SJSA1 (cell line): ENCODE measurements at regions not wholly inside any gene's neighbourhood (a gene's known extent, or its start where the extent isn't known, plus 50 kb on each side); places are given as distances from the start of the nearest gene placed in this dataset.

ENCODE experiments used
- DNase-seq, 2 experiments: peaks; one replicate each; pipeline ENCODE4 v3.0.0-alpha.2; 2015 to 2020; ENCODE audit warnings: low spot score in 2 of 2, low read depth in 1 of 2
- H3K27ac ChIP-seq: fragments of 250-450 bp; sonication (Bioruptor Pico); 2 replicates; pipeline ENCODE4 v1.5.1; 2020; ENCODE audit warnings: mild to moderate bottlenecking, moderate library complexity
- H3K27me3 ChIP-seq: fragments of 250-450 bp; sonication (Bioruptor Pico); replicated peaks from 2 replicates; pipeline ENCODE4 v1.5.1; 2020; ENCODE audit warnings: mild to moderate bottlenecking, moderate library complexity
- H3K36me3 ChIP-seq: fragments of 250-450 bp; sonication (Bioruptor Pico); 2 replicates; pipeline ENCODE4 v1.5.1; 2020; ENCODE audit warnings: mild to moderate bottlenecking
- H3K4me1 ChIP-seq: fragments of 250-450 bp; sonication (Bioruptor Pico); replicated peaks from 2 replicates; pipeline ENCODE4 v1.6.1; 2021; ENCODE audit warnings: mild to moderate bottlenecking
- H3K4me3 ChIP-seq: fragments of 250-450 bp; sonication (Bioruptor Pico); 2 replicates; pipeline ENCODE4 v1.5.1; 2020; ENCODE audit warnings: mild to moderate bottlenecking
- H3K9me3 ChIP-seq: fragments of 250-450 bp; sonication (Bioruptor Pico); replicated peaks from 2 replicates; pipeline ENCODE4 v1.5.1; 2020; ENCODE audit warnings: mild to moderate bottlenecking

- H3K4me1 ChIP-seq = peaks cover 11% of the 10 kb centered on the region
- peak overlapping the region; percentile 59 for H3K27ac ChIP-seq
- no peaks in the 10 kb centered on the region for H3K36me3 ChIP-seq
- DNase-seq = peak; percentile 51 to 70
- H3K9me3 ChIP-seq = no peaks in the 10 kb centered on the region
- H3K27me3 ChIP-seq = no peaks in the 10 kb centered on the region
- H3K4me3 ChIP-seq = peak overlapping the region; percentile 26
These were observed 303.8 kb upstream of the TENM3 start for GRCh38 chr4:181939199-181939945.

- Histone ChIP-seq H3K4me1 (peaks cover 20% of the 10 kb centered on the region), H3K27me3 (no peaks in the 10 kb centered on the region), H3K4me3 (no peak overlapping the region), H3K9me3 (no peaks in the 10 kb centered on the region), H3K36me3 (no peaks in the 10 kb centered on the region), H3K27ac (no peak overlapping the region)
- DNase-seq = no peak
These were observed 298.7 kb upstream of the TENM3 start for GRCh38 chr4:181944527-181944926.

DNA sequence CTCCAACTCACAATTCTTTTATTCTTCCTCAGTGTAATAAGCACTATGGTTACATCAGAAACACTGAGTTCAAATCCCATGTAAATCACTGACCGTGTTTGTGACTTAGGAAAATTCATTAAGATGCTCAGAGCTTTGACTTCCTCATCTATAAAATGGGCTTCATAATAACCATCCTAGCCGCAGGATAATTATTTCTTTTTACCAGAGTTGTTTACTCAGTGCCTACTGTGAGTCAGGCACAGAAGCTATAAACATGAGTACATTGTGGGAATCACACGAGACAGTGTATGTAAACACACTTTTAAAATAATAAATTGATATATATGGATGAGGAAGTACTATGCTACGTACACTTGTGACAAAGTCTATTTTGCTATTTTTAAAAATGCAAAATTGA is 296.3 kb upstream of the TENM3 start:
- no peaks in the 10 kb centered on the region for H3K27me3 ChIP-seq
- H3K4me3 ChIP-seq = no peak overlapping the region
- no peaks in the 10 kb centered on the region for H3K36me3 ChIP-seq
- no peaks in the 10 kb centered on the region for H3K9me3 ChIP-seq
- peaks cover 22% of the 10 kb centered on the region for H3K4me1 ChIP-seq
- DNase-seq = peak in 1 of 2 experiments; percentile 60
- no peak overlapping the region for H3K27ac ChIP-seq

GRCh38 chr4:181948839-181949382 is 294.3 kb upstream of the TENM3 start:
- DNase-seq = no peak
- no peaks in the 10 kb centered on the region for H3K27me3 ChIP-seq
- no peak overlapping the region for H3K27ac ChIP-seq
- H3K4me1 ChIP-seq = peaks cover 36% of the 10 kb centered on the region
- no peaks in the 10 kb centered on the region for H3K36me3 ChIP-seq
- no peak overlapping the region for H3K4me3 ChIP-seq
- no peaks in the 10 kb centered on the region for H3K9me3 ChIP-seq

DNA sequence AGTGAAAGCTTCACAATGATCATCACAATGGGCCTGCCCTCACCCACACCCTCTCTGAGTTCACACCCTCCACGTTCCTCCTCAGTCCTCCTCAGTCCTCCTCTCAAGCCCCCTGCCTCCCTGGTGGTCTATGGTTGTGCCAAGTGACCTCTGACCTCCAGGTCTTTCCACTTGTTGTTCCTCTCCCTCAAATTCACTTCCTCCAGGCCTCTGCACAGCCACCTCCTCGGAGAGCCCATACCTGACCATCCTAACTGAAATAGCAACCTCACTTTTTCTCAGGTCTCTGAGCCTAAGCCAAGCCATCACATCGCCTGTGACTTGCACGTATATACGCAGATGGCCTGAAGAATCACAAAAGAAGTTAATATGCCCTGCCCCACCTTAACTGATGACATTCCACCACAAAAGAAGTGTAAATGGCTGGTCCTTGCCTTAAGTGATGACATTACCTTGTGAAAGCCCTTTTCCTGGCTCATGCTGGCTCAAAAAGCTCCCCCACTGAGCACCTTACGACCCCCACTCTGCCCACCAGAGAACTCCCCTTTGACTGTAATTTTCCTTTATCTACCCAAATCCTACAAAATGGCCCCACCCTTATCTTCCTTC is 293.4 kb upstream of the TENM3 start:
- H3K27me3 ChIP-seq = no peaks in the 10 kb centered on the region
- no peak overlapping the region for H3K4me3 ChIP-seq
- DNase-seq = no peak
- H3K36me3 ChIP-seq = no peaks in the 10 kb centered on the region
- H3K27ac ChIP-seq = no peak overlapping the region
- H3K9me3 ChIP-seq = no peaks in the 10 kb centered on the region
- peaks cover 36% of the 10 kb centered on the region for H3K4me1 ChIP-seq

- Histone ChIP-seq H3K9me3 (no peaks in the 10 kb centered on the region), H3K27me3 (no peaks in the 10 kb centered on the region), H3K4me1 (peaks cover 36% of the 10 kb centered on the region), H3K36me3 (no peaks in the 10 kb centered on the region), H3K27ac (no peak overlapping the region), H3K4me3 (no peak overlapping the region)
- no peak for DNase-seq
These were observed 292.7 kb upstream of the TENM3 start for GRCh38 chr4:181950372-181951127.

GRCh38 chr4:181951265-181951664 is 291.9 kb upstream of the TENM3 start:
- no peaks in the 10 kb centered on the region for H3K27me3 ChIP-seq
- H3K27ac ChIP-seq = no peak overlapping the region; the same call in 1 of the 2 replicates
- no peaks in the 10 kb centered on the region for H3K36me3 ChIP-seq
- no peak for DNase-seq
- no peak overlapping the region for H3K4me3 ChIP-seq
- no peaks in the 10 kb centered on the region for H3K9me3 ChIP-seq
- H3K4me1 ChIP-seq = peaks cover 42% of the 10 kb centered on the region

DNA sequence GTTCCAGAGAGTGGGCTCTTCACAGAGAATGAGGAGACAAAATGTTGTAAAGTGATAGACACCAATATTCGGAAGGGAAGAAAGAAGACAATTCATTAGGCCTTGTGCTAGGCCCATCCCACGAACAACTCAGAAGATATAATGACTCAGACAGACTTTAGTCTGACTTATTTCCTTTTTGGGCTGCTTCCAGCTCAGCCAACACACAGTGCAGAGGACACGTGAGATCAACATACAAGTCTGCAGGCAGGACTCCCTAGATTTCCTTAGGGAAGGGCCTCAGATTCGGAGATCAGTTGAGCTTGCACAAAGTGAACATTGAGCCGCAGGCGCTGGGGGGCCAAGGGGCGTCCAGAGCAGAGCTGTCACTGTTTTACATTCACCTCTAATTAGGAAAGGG is 290.7 kb upstream of the TENM3 start:
- Histone ChIP-seq H3K36me3 (no peaks in the 10 kb centered on the region), H3K4me1 (peaks cover 44% of the 10 kb centered on the region), H3K27ac (peak overlapping the region; percentile 60)

DNA sequence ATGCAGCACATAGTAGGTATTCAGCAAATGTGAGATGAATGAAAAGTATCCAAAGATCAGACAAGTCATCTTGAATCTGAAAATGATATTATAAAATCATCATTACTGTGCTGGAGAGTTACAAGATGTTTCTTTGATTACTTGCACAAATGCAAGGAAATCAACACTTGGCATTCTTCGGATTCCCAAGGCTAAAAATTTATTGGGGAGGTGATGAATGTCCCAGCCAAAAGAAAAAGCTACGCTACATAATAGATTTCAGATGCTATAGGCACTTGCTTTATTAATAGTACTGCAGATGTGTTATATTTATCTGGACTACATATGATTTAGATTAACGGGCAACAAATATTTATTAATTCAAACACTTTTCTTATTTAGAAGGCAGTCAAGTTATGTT is 286.7 kb upstream of the TENM3 start:
- no peaks in the 10 kb centered on the region for H3K9me3 ChIP-seq
- peak overlapping the region; percentile 78 for H3K27ac ChIP-seq
- no peaks in the 10 kb centered on the region for H3K36me3 ChIP-seq
- no peaks in the 10 kb centered on the region for H3K27me3 ChIP-seq
- DNase-seq = no peak
- peaks cover 67% of the 10 kb centered on the region for H3K4me1 ChIP-seq
- no peak overlapping the region for H3K4me3 ChIP-seq

More for the DNA sequence above, 290.7 kb upstream of the TENM3 start:
- DNase-seq = peak; percentile 73 to 77
- Histone ChIP-seq H3K4me3 (no peak overlapping the region), H3K9me3 (no peaks in the 10 kb centered on the region), H3K27me3 (no peaks in the 10 kb centered on the region)

DNA sequence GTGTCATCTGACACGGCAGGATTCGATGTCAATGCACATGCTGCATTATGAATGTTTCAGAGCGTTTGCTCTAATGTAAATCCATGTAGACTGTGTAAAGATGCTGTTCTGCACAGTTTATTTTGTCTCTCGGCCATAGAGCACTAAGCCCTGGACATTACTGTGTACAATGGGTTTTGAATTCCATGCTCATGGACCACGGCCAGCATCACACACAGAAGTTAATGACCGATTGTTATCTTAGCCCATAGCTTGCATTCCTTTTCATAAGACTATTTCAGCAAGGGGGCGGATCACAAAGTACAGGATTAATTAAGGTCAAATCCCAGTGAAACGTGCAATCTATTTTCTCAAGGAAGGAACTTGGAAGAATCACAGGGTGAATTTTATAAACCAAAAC is 286.1 kb upstream of the TENM3 start:
- DNase-seq = peak; percentile 84 to 89
- peak overlapping the region; percentile 78 for H3K27ac ChIP-seq
- H3K27me3 ChIP-seq = no peaks in the 10 kb centered on the region
- no peaks in the 10 kb centered on the region for H3K9me3 ChIP-seq
- H3K4me1 ChIP-seq = peaks cover 62% of the 10 kb centered on the region
- no peak overlapping the region for H3K4me3 ChIP-seq
- no peaks in the 10 kb centered on the region for H3K36me3 ChIP-seq

GRCh38 chr4:181958446-181958845 is 284.8 kb upstream of the TENM3 start:
- H3K27me3 ChIP-seq = no peaks in the 10 kb centered on the region
- DNase-seq = peak in 1 of 2 experiments; percentile 30
- peak overlapping the region; percentile 78 for H3K27ac ChIP-seq
- peaks cover 50% of the 10 kb centered on the region for H3K4me1 ChIP-seq
- no peaks in the 10 kb centered on the region for H3K36me3 ChIP-seq
- H3K4me3 ChIP-seq = no peak overlapping the region
- no peaks in the 10 kb centered on the region for H3K9me3 ChIP-seq

- DNase-seq = peak; percentile 84 to 90
- Histone ChIP-seq H3K9me3 (no peaks in the 10 kb centered on the region), H3K4me1 (peaks cover 50% of the 10 kb centered on the region), H3K4me3 (no peak overlapping the region), H3K27ac (peak overlapping the region; percentile 78), H3K36me3 (no peaks in the 10 kb centered on the region), H3K27me3 (no peaks in the 10 kb centered on the region)
These were observed 284.1 kb upstream of the TENM3 start for GRCh38 chr4:181959121-181959520.

- Histone ChIP-seq H3K4me1 (peaks cover 50% of the 10 kb centered on the region), H3K27me3 (no peaks in the 10 kb centered on the region), H3K27ac (peak overlapping the region; percentile 78; the same call in 1 of the 2 replicates), H3K4me3 (no peak overlapping the region), H3K9me3 (no peaks in the 10 kb centered on the region), H3K36me3 (no peaks in the 10 kb centered on the region)
- DNase-seq = no peak
These were observed 282.8 kb upstream of the TENM3 start for GRCh38 chr4:181960384-181960783.

DNA sequence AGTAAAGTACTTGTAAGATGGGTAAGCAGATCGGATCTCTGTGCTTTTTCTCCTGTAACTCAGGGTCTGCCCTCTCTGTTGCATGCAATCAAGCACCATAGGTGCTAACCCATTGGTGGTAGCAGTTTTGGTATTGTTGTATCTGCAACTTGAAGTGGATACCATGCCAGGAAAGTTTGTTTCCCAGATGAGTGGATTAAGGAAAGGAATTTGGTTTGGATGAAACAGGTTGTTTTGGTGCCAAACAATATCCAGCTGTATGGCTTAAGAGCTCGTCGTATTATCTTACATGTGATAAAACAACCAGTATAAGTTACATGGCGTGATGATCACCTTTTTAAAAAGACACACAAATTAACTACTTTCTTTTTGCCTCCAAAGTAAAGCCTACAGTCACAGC is 280.9 kb upstream of the TENM3 start:
- Histone ChIP-seq H3K4me3 (no peak overlapping the region), H3K4me1 (peaks cover 49% of the 10 kb centered on the region), H3K27ac (no peak overlapping the region), H3K9me3 (no peaks in the 10 kb centered on the region), H3K27me3 (no peaks in the 10 kb centered on the region), H3K36me3 (no peaks in the 10 kb centered on the region)
- DNase-seq = no peak
